ENCODE measurements at regions not wholly inside any gene's neighbourhood (a gene's known extent, or its start where the extent isn't known, plus 50 kb on each side); places are given as distances from the start of the nearest gene placed in this dataset.

DNA sequence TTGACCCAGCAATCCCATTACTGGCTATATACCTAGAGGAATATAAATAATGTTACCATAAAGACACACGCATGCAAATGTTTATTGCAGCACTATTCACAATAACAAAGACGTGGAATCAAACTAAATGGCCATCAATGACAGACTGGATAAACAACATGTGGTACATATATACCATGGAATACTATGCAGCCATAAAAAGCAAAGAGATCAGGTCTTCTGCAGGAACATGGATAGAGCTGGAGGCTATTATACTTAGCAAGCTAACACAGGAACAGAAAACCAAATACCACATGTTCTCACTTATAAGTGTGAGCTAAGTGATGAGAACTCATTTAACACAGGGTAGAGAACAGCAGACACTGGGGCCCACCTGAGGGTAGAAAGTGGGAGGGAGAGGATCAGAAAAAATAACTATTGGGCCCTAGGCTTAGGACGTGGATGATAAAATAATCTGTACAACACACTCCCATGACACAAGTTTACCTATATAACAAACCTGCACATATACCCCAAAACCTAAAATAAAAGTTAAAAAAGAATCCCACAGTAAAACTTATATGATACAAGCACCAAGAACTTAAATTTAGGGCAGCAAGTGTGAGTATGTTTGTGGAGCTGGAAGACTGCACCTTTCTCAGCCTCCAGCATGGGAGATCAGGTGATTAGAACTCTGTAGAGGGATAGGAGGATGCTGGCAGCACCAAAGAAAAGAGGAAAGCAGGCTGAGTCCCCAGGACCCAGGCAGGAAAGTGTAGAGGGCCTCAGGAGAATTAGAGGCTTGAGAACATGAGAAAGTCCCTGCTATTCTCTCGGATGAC is 320.8 kb upstream of the USP24 start:
- Mint-ChIP-seq H3K27ac (ENCODE audit: low read depth, unreplicated experiment) (no peak overlapping the region), H3K27me3 (ENCODE audit: insufficient read depth, unreplicated experiment) (no peaks in the 10 kb centered on the region), H3K36me3 (ENCODE audit: insufficient read depth, unreplicated experiment) (no peaks in the 10 kb centered on the region), H3K4me3 (ENCODE audit: unreplicated experiment) (no peak overlapping the region), H3K4me1 (ENCODE audit: insufficient read depth, unreplicated experiment) (peaks cover 6% of the 10 kb centered on the region), H3K9me3 (ENCODE audit: unreplicated experiment) (no peaks in the 10 kb centered on the region)
- no TSS peak for BruUV-seq (replicated peaks)
- no peak for DNase-seq (ENCODE audit: unreplicated experiment)
- intact Hi-C loops (cut with micrococcal nuclease), result no loop called here
- ChIA-PET POLR2A (interaction anchor here (0.9 kb wide), 1 partner anchor 317 kb away, joined by 3 read pairs; no protein-coding TSS in a partner anchor), CTCF (interaction anchor here (0.6 to 1.6 kb wide), 3 partner anchors 11 to 165 kb away, joined by 3 to 4 read pairs (median 4); no protein-coding TSS in a partner anchor)
- TF ChIP-seq, protein P1, sequence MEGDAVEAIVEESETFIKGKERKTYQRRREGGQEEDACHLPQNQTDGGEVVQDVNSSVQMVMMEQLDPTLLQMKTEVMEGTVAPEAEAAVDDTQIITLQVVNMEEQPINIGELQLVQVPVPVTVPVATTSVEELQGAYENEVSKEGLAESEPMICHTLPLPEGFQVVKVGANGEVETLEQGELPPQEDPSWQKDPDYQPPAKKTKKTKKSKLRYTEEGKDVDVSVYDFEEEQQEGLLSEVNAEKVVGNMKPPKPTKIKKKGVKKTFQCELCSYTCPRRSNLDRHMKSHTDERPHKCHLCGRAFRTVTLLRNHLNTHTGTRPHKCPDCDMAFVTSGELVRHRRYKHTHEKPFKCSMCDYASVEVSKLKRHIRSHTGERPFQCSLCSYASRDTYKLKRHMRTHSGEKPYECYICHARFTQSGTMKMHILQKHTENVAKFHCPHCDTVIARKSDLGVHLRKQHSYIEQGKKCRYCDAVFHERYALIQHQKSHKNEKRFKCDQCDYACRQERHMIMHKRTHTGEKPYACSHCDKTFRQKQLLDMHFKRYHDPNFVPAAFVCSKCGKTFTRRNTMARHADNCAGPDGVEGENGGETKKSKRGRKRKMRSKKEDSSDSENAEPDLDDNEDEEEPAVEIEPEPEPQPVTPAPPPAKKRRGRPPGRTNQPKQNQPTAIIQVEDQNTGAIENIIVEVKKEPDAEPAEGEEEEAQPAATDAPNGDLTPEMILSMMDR (IDR thresholded peaks at IDR 0.05; ENCODE audit: unreplicated experiment), result no peak

DNA sequence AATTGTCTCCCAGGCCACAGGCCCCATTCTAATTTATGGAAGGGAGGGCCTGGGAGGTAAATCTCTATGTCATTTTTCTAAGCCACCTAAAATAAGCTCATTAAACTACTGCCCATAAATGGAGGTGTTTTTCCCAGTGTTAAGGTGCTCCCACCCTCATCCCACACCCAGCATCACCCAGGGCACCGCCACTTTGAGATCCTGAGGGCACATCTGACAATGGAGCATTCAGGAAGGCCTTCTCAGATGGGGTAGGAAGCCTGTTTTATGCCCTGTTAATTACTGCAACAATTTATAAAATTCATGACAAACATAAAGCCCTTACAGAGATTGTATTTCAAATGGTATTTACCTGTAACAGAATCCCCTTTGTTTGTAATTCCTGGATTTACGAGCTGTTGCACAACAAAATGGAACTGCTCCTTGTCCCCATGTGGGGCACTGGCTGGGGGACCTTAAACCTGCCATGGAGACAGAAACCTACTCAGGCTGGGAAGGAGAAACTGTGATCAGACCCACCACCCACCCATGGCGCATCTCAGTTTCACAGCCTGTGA is 319.5 kb upstream of the USP24 start:
- no peaks in the 10 kb centered on the region for H3K36me3 Mint-ChIP-seq (ENCODE audit: insufficient read depth, unreplicated experiment)
- ChIA-PET CTCF (interaction anchor here (0.7 to 1.6 kb wide), 3 partner anchors 10 to 249 kb away, joined by 3 to 4 read pairs (median 3); no protein-coding TSS in a partner anchor), POLR2A (no interaction called here)
- no peak overlapping the region for H3K4me3 Mint-ChIP-seq (ENCODE audit: unreplicated experiment)
- BruUV-seq (replicated peaks), result no TSS peak
- intact Hi-C loops (cut with micrococcal nuclease), result no loop called here
- H3K27me3 Mint-ChIP-seq (ENCODE audit: insufficient read depth, unreplicated experiment), result no peaks in the 10 kb centered on the region
- no peak for DNase-seq (ENCODE audit: unreplicated experiment)
- TF ChIP-seq, protein P1 (IDR thresholded peaks at IDR 0.05; ENCODE audit: unreplicated experiment), result no peak
- no peaks in the 10 kb centered on the region for H3K9me3 Mint-ChIP-seq (ENCODE audit: unreplicated experiment)
- H3K4me1 Mint-ChIP-seq (ENCODE audit: insufficient read depth, unreplicated experiment), result peaks cover 6% of the 10 kb centered on the region
- no peak overlapping the region for H3K27ac Mint-ChIP-seq (ENCODE audit: low read depth, unreplicated experiment)

DNA sequence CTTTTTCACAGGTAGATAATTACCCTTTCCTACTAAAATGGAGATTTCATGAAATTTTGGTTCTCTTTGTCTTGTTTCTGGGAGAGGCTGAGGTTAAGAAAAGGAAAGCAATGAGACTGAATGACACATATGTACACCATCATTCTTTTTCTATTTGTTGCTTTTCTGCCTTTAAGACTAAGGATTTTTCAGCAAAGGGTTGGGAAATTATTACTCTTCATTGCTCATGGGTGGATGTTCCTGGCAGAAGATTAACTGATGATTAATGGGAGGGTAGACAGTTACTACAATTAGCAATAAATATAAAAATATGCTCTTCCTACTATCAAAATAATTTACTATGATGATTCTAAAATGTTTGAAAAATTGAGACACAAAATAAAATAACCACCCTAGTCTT is 316.5 kb upstream of the USP24 start:
- Mint-ChIP-seq H3K36me3 (ENCODE audit: insufficient read depth, unreplicated experiment) (no peaks in the 10 kb centered on the region), H3K9me3 (ENCODE audit: unreplicated experiment) (no peaks in the 10 kb centered on the region), H3K27me3 (ENCODE audit: insufficient read depth, unreplicated experiment) (no peaks in the 10 kb centered on the region), H3K4me3 (ENCODE audit: unreplicated experiment) (no peak overlapping the region), H3K4me1 (ENCODE audit: insufficient read depth, unreplicated experiment) (peaks cover 6% of the 10 kb centered on the region), H3K27ac (ENCODE audit: low read depth, unreplicated experiment) (no peak overlapping the region)
- POLR2A ChIA-PET, result no interaction called here
- CTCF ChIA-PET, result no interaction called here
- intact Hi-C loops (cut with micrococcal nuclease), result no loop called here
- no TSS peak for BruUV-seq (replicated peaks)
- DNase-seq (ENCODE audit: unreplicated experiment), result no peak
- TF ChIP-seq, protein P1 (IDR thresholded peaks at IDR 0.05; ENCODE audit: unreplicated experiment), result no peak

DNA sequence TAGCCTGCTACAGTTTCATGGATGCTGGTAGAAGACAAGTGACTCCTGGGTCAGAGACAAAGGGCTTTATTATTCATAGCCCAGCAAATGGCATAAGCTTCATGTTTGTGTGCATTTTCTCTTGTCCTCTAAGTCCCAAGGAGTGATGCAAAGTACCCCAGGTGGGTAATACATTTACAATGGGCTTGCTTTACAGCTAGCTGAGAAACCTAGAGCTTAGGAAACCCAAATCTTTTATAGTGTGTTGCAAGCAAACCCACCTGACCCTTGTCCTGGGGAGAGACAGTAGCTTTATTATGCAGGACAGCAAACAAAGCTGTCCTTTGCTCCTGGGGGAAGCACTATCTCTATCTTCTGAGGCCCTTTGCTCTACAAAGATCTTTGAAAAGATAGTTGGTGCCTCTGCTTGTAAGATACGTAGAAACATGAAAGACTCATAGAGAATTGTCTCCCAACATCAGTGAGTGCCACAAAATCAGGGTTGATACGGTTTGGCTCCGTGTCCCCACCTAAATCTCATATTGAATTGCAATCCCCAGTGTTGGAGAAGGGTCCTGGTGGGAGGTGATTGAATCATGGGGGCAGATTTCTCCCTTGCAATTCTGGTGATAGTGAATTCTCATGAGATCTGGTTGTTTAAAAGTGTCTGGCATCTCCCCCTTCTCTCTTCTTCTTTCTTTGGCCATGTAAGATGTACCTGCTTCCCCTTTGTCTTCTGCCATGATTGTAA is 315.8 kb upstream of the USP24 start:
- CTCF ChIA-PET, result interaction anchor here (0.9 kb wide), 1 partner anchor 52 kb away, joined by 3 read pairs; no protein-coding TSS in a partner anchor
- Mint-ChIP-seq H3K9me3 (ENCODE audit: unreplicated experiment) (no peaks in the 10 kb centered on the region), H3K36me3 (ENCODE audit: insufficient read depth, unreplicated experiment) (no peaks in the 10 kb centered on the region), H3K27me3 (ENCODE audit: insufficient read depth, unreplicated experiment) (no peaks in the 10 kb centered on the region), H3K27ac (ENCODE audit: low read depth, unreplicated experiment) (no peak overlapping the region), H3K4me3 (ENCODE audit: unreplicated experiment) (no peak overlapping the region), H3K4me1 (ENCODE audit: insufficient read depth, unreplicated experiment) (peaks cover 6% of the 10 kb centered on the region)
- TF ChIP-seq, protein P1 (IDR thresholded peaks at IDR 0.05; ENCODE audit: unreplicated experiment), result no peak
- POLR2A ChIA-PET, result interaction anchor here (0.7 to 1.8 kb wide), 2 partner anchors 10 to 1134 kb away, joined by 3 to 6 read pairs; no protein-coding TSS in a partner anchor
- no TSS peak for BruUV-seq (replicated peaks)
- no peak for DNase-seq (ENCODE audit: unreplicated experiment)
- intact Hi-C loops (cut with micrococcal nuclease), result no loop called here

Data from MCF 10A (cell line).